Small intestine (tissue), 7 donors: ENCODE measurements at regions not wholly inside any gene's neighbourhood (a gene's known extent, or its start where the extent isn't known, plus 50 kb on each side); places are given as distances from the start of the nearest gene placed in this dataset.

Experiments used
- DNase-seq, 2 donors: peaks; one replicate each; pipeline versions ENCODE4 v3.0.0 to v3.0.0-alpha.2; 2013
- FAIRE-seq: peaks from 2 replicates; lab custom pipeline; 2012; peaks lifted over from hg19 to GRCh38; lab: Jason Lieb, UNC
- H3K27ac ChIP-seq, 3 donors: one replicate each; pipeline ENCODE4 v1.5.1; 2013; ENCODE audit warnings: low read length in 2 of 3, mild to moderate bottlenecking in 2 of 3, control low read depth in 1 of 3, inconsistent platforms in 1 of 3, low read depth in 1 of 3, moderate library complexity in 1 of 3
- H3K27me3 ChIP-seq, 3 donors: one replicate each; pipeline ENCODE4 v1.6.1; 2013; ENCODE audit warnings: low read length in 3 of 3, inconsistent platforms in 1 of 3; ENCODE audit not compliant: control insufficient read depth in 3 of 3, insufficient read depth in 3 of 3
- H3K36me3 ChIP-seq, 3 donors: one replicate each; pipeline ENCODE4 v1.6.1; 2013; ENCODE audit warnings: low read length in 3 of 3, inconsistent platforms in 1 of 3, low read depth in 1 of 3, mild to moderate bottlenecking in 1 of 3, moderate library complexity in 1 of 3; ENCODE audit not compliant: control insufficient read depth in 3 of 3, insufficient read depth in 2 of 3
- H3K4me1 ChIP-seq, 3 donors: one replicate each; pipeline ENCODE4 v1.6.1; 2013; ENCODE audit warnings: low read length in 2 of 3, inconsistent platforms in 1 of 3, low read depth in 1 of 3, mild to moderate bottlenecking in 1 of 3, moderate library complexity in 1 of 3; ENCODE audit not compliant: control insufficient read depth in 3 of 3, insufficient read depth in 2 of 3
- H3K4me3 ChIP-seq, 3 donors: one replicate each; pipeline ENCODE4 v1.5.1; 2013; ENCODE audit warnings: low read length in 3 of 3, control low read depth in 1 of 3, inconsistent platforms in 1 of 3, low read depth in 1 of 3, mild to moderate bottlenecking in 1 of 3, moderate library complexity in 1 of 3
- H3K9me3 ChIP-seq, 2 donors: one replicate each; pipeline ENCODE4 v1.6.1; 2013; ENCODE audit warnings: low read depth in 1 of 2, low read length in 1 of 2; ENCODE audit not compliant: control insufficient read depth in 2 of 2, insufficient read depth in 1 of 2
- WGBS, 3 donors: extraction: QIAGEN DNeasy Blood & Tissue Kit; methylation state at CpG; one replicate each; pipeline ENCODE4 v1.1.7; 2013; 5-methylcytosine and 5-hydroxymethylcytosine counted together
- donor health status: healthy with polysubstance abuse.
- donor health status: control.
- donor health status: control.
- donor health status: Bipolar disorder and iron deficiency.
- donor health status: healthy.

GRCh38 chr3:139119331-139120025 is 74.8 kb upstream of the PRR23C start:
- DNase-seq = no peak
- FAIRE-seq = no peak
- WGBS, 3 donors = 80 to 89% (median 86%) methylated on average over 1 of the region's 1 CpG

DNA sequence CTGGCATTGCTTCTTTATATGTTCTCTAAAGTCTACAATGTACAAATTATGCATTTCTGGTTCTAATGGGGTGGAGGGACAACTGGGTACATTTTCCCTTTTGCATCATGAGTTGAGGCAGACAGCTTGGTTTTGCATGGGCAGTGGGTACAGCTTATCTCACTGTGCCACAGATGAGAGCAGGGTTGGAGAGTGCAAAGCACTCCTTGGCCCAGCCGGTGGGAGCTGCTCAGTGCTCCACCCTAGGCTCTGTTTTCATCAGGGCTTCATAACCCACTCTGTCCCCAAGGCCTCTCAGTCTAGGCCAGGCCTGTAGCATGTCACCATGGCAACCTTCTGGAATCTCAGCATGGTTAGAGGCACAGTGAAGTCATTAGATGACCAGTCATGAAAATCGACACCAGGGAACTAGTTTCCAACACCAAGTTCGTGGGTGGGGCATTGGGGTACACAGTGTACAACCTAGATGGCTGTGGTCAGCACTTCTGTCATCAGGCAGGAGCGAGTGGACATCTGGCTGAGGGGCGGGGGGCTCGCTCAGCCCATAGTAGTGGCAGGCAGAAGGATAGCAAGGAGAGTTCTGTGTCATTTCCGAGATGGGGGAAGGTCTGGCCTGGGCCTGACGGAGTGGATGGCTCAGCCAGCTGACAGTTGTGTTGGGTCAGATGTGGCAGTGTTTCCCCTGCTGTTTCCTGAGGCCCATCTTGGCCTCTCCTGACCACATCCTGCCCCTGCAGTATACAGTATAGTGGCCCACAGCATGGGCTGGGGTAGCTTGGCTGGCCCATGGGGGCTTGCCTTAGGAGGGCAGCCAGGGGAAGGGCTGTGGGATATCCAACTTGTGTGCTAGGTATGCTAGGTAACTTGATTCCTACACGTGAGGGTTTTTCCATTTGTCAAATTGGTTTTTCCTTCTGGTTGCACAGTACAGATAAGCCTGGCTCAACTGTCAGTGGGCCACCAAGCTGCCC is 75.7 kb upstream of the PRR23C start:
- Histone ChIP-seq H3K4me3 (no peak overlapping the region), H3K4me1 (peaks cover 4 to 11% (median 8%) of the 10 kb centered on the region in 3 donors), H3K36me3 (no peaks in the 10 kb centered on the region), H3K27ac (no peak overlapping the region), H3K9me3 (no peaks in the 10 kb centered on the region), H3K27me3 (no peaks in the 10 kb centered on the region)
- DNase-seq (no peak), FAIRE-seq (no peak)
- WGBS, 3 donors = 54 to 60% (median 56%) methylated on average over 9 of the region's 9 CpGs

More at GRCh38 chr3:139119331-139120025, 74.8 kb upstream of the PRR23C start:
- H3K27me3 ChIP-seq = no peaks in the 10 kb centered on the region
- H3K36me3 ChIP-seq = no peaks in the 10 kb centered on the region
- H3K4me3 ChIP-seq = no peak overlapping the region
- no peaks in the 10 kb centered on the region for H3K9me3 ChIP-seq
- peaks cover 4 to 11% (median 8%) of the 10 kb centered on the region in 3 donors for H3K4me1 ChIP-seq
- H3K27ac ChIP-seq = no peak overlapping the region

- DNase-seq = peak; percentile 84 to 88
- 19 to 41% (median 30%) methylated on average over 8 of the region's 8 CpGs for WGBS, 3 donors
- Histone ChIP-seq H3K36me3 (no peaks in the 10 kb centered on the region), H3K9me3 (no peaks in the 10 kb centered on the region), H3K4me3 (no peak overlapping the region), H3K27me3 (no peaks in the 10 kb centered on the region), H3K27ac (no peak overlapping the region), H3K4me1 (peaks cover 4 to 11% (median 8%) of the 10 kb centered on the region in 3 donors)
- no peak for FAIRE-seq
These were observed 77.0 kb upstream of the PRR23C start for GRCh38 chr3:139121513-139122220.

- Histone ChIP-seq H3K4me1 (peaks cover 4 to 11% (median 8%) of the 10 kb centered on the region in 3 donors), H3K27ac (no peak overlapping the region), H3K27me3 (no peaks in the 10 kb centered on the region), H3K36me3 (no peaks in the 10 kb centered on the region), H3K9me3 (no peaks in the 10 kb centered on the region), H3K4me3 (no peak overlapping the region)
- 66 to 81% (median 67%) methylated on average over 3 of the region's 3 CpGs for WGBS, 3 donors
- FAIRE-seq = no peak
- no peak for DNase-seq
These were observed 77.5 kb upstream of the PRR23C start for GRCh38 chr3:139122221-139122581.

- Histone ChIP-seq H3K4me3 (no peak overlapping the region), H3K4me1 (peaks cover 4 to 11% (median 8%) of the 10 kb centered on the region in 3 donors), H3K27ac (no peak overlapping the region), H3K9me3 (no peaks in the 10 kb centered on the region), H3K36me3 (no peaks in the 10 kb centered on the region), H3K27me3 (no peaks in the 10 kb centered on the region)
- DNase-seq (no peak), FAIRE-seq (no peak)
- WGBS, 3 donors = 84 to 95% (median 91%) methylated on average over 2 of the region's 2 CpGs
These were observed 77.9 kb upstream of the PRR23C start for GRCh38 chr3:139122612-139123011.

DNA sequence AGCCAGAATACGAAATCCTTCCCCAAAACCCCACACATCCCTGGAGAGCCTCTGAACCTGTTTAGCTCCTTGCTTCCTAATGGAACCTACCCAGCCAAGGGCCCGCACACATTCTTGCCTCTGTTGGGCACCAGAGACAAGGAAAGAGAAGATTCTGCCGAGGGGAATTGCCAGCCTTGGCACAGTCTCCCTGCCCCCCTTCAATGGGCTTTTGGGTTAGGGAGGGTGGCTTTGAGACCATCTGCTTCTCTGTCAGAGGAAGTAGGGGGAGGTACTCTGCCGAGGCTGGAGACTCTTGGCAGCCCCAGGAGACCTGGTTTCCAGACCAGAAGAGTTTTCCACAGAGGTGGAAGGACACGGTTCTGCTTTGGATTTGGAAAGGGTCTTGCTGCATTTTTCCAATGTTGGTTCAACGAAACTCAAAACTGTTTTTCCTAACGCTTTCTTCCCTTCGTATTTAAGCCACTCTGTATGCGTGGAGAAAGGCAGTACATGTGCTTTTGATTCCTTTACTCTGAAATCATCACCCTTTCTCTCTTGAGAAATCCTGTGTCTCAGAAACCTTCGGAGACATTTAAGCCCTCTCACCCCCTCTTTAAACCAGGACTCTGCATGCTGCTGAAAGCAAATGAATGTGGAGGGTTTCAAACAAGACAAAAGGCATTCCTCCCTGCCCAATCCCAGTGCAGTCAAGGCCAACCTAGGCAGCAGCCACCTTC is 78.8 kb upstream of the PRR23C start:
- peaks cover 4 to 11% (median 8%) of the 10 kb centered on the region in 3 donors for H3K4me1 ChIP-seq
- H3K27me3 ChIP-seq = no peaks in the 10 kb centered on the region
- H3K4me3 ChIP-seq = no peak overlapping the region
- FAIRE-seq = no peak
- no peak overlapping the region for H3K27ac ChIP-seq
- H3K36me3 ChIP-seq = no peaks in the 10 kb centered on the region
- WGBS, 3 donors = 74 to 88% (median 84%) methylated on average over 10 of the region's 10 CpGs
- no peaks in the 10 kb centered on the region for H3K9me3 ChIP-seq
- DNase-seq = no peak

- Histone ChIP-seq H3K9me3 (no peaks in the 10 kb centered on the region), H3K4me1 (peaks cover 4 to 11% (median 8%) of the 10 kb centered on the region in 3 donors), H3K4me3 (no peak overlapping the region), H3K27me3 (no peaks in the 10 kb centered on the region), H3K36me3 (no peaks in the 10 kb centered on the region), H3K27ac (no peak overlapping the region)
- FAIRE-seq (no peak), DNase-seq (no peak)
- WGBS, 3 donors = 73 to 91% (median 89%) methylated on average over 2 of the region's 2 CpGs
These were observed 79.5 kb upstream of the PRR23C start for GRCh38 chr3:139124197-139124596.
